KMS-11 (cell line): ENCODE measurements at regions not wholly inside any gene's neighbourhood (a gene's known extent, or its start where the extent isn't known, plus 50 kb on each side); places are given as distances from the start of the nearest gene placed in this dataset.

Source experiments
- H2AFZ ChIP-seq: fragments of 200-600 bp; sonication (generic); 2 replicates; pipeline ENCODE4 v1.6.1; 2016; ENCODE audit warnings: antibody characterized with exemption, mixed run types, low read depth
- H3K27ac ChIP-seq: fragments of 200-600 bp; sonication (generic); 2 replicates; pipeline ENCODE4 v1.6.1; 2016; ENCODE audit warnings: mild to moderate bottlenecking, mixed run types
- H3K27me3 ChIP-seq: fragments of 200-600 bp; sonication (generic); 2 replicates; pipeline ENCODE4 v1.6.1; 2017; ENCODE audit warnings: mild to moderate bottlenecking, low read depth, mixed run types, moderate library complexity; ENCODE audit not compliant: insufficient read depth
- H3K36me3 ChIP-seq: fragments of 200-600 bp; sonication (generic); 2 replicates; pipeline ENCODE4 v1.6.1; 2017; ENCODE audit warnings: mild to moderate bottlenecking, mixed run types; ENCODE audit not compliant: insufficient read depth
- H3K4me1 ChIP-seq: fragments of 200-600 bp; sonication (generic); 2 replicates; pipeline ENCODE4 v1.6.1; 2016; ENCODE audit warnings: mild to moderate bottlenecking, low read depth, mixed run types; ENCODE audit not compliant: poor library complexity, severe bottlenecking
- H3K4me2 ChIP-seq: fragments of 200-600 bp; sonication (generic); 2 replicates; pipeline ENCODE4 v1.7.0; 2016; ENCODE audit warnings: mild to moderate bottlenecking, mixed run types
- H3K4me3 ChIP-seq: fragments of 200-600 bp; sonication (generic); IDR thresholded peaks from 2 replicates; pipeline ENCODE4 v1.6.1; 2017; ENCODE audit warnings: low read depth, low read length, mixed read lengths; ENCODE audit not compliant: insufficient read depth
- H3K79me2 ChIP-seq: fragments of 200-600 bp; sonication (generic); 2 replicates; pipeline ENCODE4 v1.6.1; 2016; ENCODE audit warnings: low read depth, mixed run types; ENCODE audit not compliant: insufficient read depth
- H3K9ac ChIP-seq: fragments of 200-600 bp; sonication (generic); 2 replicates; pipeline ENCODE4 v1.6.1; 2016; ENCODE audit warnings: mild to moderate bottlenecking, mixed run types
- H4K20me1 ChIP-seq: fragments of 200-600 bp; sonication (generic); 2 replicates; pipeline ENCODE4 v1.6.1; 2016; ENCODE audit warnings: mild to moderate bottlenecking, mixed run types; ENCODE audit not compliant: insufficient read depth
- CTCF ChIP-seq: fragments of 200-600 bp; sonication (generic); conservative IDR thresholded peaks from 2 replicates; pipeline ENCODE4 v1.6.1; 2017; ENCODE audit warnings: low read depth, mild to moderate bottlenecking, antibody characterized with exemption, low read length, moderate library complexity, mixed read lengths

GRCh38 chr11:23391031-23391430 lies 530.8 kb upstream of the CCDC179 start:
- H3K36me3 ChIP-seq = no peaks in the 10 kb centered on the region
- no peak overlapping the region for H3K4me3 ChIP-seq
- no peak overlapping the region for H3K27ac ChIP-seq
- TF ChIP-seq CTCF = no peak
- H3K79me2 ChIP-seq = no peaks in the 10 kb centered on the region
- H2AFZ ChIP-seq = no peak overlapping the region
- H4K20me1 ChIP-seq = no peaks in the 10 kb centered on the region
- no peaks in the 10 kb centered on the region for H3K4me1 ChIP-seq
- no peak overlapping the region for H3K4me2 ChIP-seq
- no peak overlapping the region for H3K9ac ChIP-seq
- H3K27me3 ChIP-seq = no peaks in the 10 kb centered on the region

GRCh38 chr11:23398052-23398451 lies 537.8 kb upstream of the CCDC179 start:
- Histone ChIP-seq H2AFZ (no peak overlapping the region), H3K4me3 (no peak overlapping the region), H3K79me2 (no peaks in the 10 kb centered on the region), H3K27me3 (no peaks in the 10 kb centered on the region), H3K36me3 (no peaks in the 10 kb centered on the region), H3K4me1 (no peaks in the 10 kb centered on the region), H4K20me1 (no peaks in the 10 kb centered on the region), H3K4me2 (no peak overlapping the region), H3K27ac (no peak overlapping the region), H3K9ac (no peak overlapping the region)
- TF ChIP-seq CTCF = no peak

GRCh38 chr11:23399995-23400394 lies 539.7 kb upstream of the CCDC179 start:
- H2AFZ ChIP-seq = no peak overlapping the region
- TF ChIP-seq CTCF = no peak
- H4K20me1 ChIP-seq = no peaks in the 10 kb centered on the region
- H3K27ac ChIP-seq = no peak overlapping the region
- H3K9ac ChIP-seq = no peak overlapping the region
- H3K36me3 ChIP-seq = no peaks in the 10 kb centered on the region
- H3K27me3 ChIP-seq = no peaks in the 10 kb centered on the region
- H3K4me3 ChIP-seq = no peak overlapping the region
- H3K79me2 ChIP-seq = no peaks in the 10 kb centered on the region
- H3K4me1 ChIP-seq = no peaks in the 10 kb centered on the region
- H3K4me2 ChIP-seq = no peak overlapping the region

GRCh38 chr11:23403210-23404185 lies 543.2 kb upstream of the CCDC179 start:
- Histone ChIP-seq H3K9ac (no peak overlapping the region), H3K36me3 (no peaks in the 10 kb centered on the region), H3K4me2 (no peak overlapping the region), H3K27me3 (no peaks in the 10 kb centered on the region), H2AFZ (no peak overlapping the region), H4K20me1 (no peaks in the 10 kb centered on the region), H3K4me3 (no peak overlapping the region), H3K27ac (no peak overlapping the region), H3K4me1 (no peaks in the 10 kb centered on the region), H3K79me2 (no peaks in the 10 kb centered on the region)
- no peak for TF ChIP-seq CTCF
